Right lobe of liver (tissue), 4 donors: ENCODE measurements at regions not wholly inside any gene's neighbourhood (a gene's known extent, or its start where the extent isn't known, plus 50 kb on each side); places are given as distances from the start of the nearest gene placed in this dataset.
A peak's percentile ranks its signal among the peaks of the same experiment; 100 is the strongest.

Experiments used
- POLR2A ChIP-seq: fragments of 450-650 bp; IDR thresholded peaks from one replicate; pipeline ENCODE4 v1.6.1; 2017; ENCODE audit warnings: antibody characterized with exemption, mild to moderate bottlenecking
- TF ChIP-seq, protein P1 (sequence below), 4 donors: fragments of 200-600 bp in 3 of 4; fragments of 450-650 bp in 1 of 4; IDR thresholded peaks; one replicate each; pipeline versions ENCODE4 v1.5.1 to v1.8.0; 2016 to 2022; ENCODE audit warnings: antibody characterized with exemption in 4 of 4, mild to moderate bottlenecking in 2 of 4
- donor health status: DM: no; HTN: no; CAD: no.
- donor health status: DM: no; HTN: no; CAD: no.
- donor health status: DM: no; HTN: yes; CAD: no.

DNA sequence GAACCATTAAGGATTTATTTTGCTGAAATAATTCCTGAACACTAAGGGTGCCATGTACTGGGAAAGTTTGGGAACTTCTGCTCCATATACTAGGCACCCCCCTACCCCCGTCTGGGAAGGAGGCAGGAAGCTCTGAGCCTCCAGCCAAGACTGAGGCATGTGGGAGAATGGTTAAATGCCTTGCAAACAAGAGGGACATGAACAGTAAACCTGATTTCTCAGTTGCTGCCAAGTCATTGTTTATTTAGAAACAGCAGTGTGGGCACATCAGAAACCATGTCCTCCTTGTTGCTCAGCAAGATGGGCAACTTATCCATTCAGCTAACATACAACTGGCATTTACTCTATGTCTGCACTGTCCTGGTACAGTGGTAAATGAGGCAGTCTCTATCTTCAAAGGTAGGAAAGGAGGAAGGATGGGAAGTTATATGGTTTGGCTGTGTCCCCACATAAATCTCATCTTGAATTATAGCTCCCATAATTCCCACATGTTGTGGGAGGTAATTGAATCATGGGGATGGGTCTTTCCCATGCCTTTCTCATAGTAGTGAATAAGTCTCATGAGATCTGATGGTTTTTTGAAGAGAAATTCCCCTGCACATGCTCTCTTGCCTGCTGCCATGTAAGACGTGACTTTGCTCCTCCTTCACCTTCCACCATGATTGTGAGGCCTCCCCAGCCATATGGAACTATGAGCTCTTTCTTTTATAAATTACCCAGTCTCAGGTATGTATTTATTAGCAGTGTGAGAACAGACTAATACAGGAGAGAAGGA, 459.1 kb downstream of the MIAT start:
- TF ChIP-seq, protein P1, sequence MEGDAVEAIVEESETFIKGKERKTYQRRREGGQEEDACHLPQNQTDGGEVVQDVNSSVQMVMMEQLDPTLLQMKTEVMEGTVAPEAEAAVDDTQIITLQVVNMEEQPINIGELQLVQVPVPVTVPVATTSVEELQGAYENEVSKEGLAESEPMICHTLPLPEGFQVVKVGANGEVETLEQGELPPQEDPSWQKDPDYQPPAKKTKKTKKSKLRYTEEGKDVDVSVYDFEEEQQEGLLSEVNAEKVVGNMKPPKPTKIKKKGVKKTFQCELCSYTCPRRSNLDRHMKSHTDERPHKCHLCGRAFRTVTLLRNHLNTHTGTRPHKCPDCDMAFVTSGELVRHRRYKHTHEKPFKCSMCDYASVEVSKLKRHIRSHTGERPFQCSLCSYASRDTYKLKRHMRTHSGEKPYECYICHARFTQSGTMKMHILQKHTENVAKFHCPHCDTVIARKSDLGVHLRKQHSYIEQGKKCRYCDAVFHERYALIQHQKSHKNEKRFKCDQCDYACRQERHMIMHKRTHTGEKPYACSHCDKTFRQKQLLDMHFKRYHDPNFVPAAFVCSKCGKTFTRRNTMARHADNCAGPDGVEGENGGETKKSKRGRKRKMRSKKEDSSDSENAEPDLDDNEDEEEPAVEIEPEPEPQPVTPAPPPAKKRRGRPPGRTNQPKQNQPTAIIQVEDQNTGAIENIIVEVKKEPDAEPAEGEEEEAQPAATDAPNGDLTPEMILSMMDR (IDR thresholded peaks at IDR 0.05), result no peak
- peak; percentile 20 for TF ChIP-seq POLR2A
